ENCODE measurements at regions not wholly inside any gene's neighbourhood (a gene's known extent, or its start where the extent isn't known, plus 50 kb on each side); places are given as distances from the start of the nearest gene placed in this dataset.
"Not testable (repeated sequence)": the region's sequence is repeated elsewhere in the genome, so short reads cannot be mapped to it uniquely, and the experiment has no call there.

DNA sequence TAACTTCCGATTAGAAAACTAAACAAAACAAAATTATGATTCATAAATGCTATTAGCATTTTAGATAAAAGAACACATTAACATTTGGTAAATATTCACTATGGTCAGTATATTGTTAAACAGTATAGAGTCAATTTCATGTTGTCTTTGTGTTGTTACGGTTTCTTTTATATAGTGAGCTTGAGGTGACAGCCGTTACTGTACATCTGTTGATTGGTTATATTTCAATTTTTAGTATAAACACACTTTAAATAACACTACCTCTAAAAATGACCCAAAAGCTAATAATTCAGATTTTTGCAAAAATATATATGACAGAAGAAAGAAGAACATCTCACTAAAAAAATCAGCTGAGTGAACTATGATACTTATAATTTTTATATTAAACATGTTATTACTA, 249.0 kb upstream of the LUZP2 start:
- no peak for DNase-seq

GRCh38 chr11:24249921-24250320, 246.9 kb upstream of the LUZP2 start:
- no peak for DNase-seq

DNA sequence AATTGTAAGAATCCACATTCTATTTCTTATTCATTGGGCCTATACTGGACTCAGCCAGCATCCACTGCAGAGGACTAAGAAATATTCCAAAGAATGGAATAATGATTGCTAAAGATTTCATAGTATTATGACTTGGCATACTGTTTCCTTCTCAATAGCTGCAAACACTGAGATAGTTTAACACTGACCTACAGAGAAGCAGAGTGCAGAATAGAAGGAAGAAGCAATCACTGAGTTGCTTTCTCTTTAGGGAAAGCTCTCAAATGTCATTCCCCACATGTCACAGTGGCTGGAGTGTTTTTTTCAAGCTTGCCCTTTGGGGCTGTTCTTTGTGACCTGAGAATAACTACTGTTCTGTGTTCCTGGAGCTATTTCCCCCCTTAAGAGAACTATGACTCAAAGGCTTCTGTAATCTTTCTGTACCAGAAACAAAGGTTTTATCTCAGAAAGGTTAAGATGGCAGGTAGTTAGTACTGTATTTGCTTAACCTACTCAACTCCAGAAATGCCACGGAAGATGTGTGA, 243.6 kb upstream of the LUZP2 start:
- peak in 1 of 3 donors; percentile 8 for DNase-seq

- DNase-seq, result no peak
Measured at GRCh38 chr11:24264868-24265267, 232.0 kb upstream of the LUZP2 start.

DNA sequence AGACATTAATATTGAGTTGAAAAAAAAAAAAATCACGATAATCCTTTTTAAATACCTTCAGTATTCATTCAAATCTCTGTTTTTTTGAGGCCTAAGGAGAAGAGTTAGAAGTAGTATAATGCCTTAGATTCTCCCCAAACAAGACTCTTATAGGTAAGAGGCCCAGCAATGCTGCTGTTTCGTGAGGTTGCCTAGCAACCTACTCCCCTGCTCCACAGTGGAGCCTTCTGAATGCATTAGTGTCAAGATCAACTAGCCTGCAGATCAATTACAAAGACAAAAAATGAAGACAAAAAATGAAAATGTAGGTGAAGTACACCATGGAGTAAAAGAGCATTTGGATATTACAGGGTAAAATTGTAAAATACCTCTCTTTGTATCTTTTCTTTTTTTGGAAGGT, 229.8 kb upstream of the LUZP2 start:
- no peak for DNase-seq

- no peak for DNase-seq
Measured at GRCh38 chr11:24271798-24272197, 225.1 kb upstream of the LUZP2 start.

DNA sequence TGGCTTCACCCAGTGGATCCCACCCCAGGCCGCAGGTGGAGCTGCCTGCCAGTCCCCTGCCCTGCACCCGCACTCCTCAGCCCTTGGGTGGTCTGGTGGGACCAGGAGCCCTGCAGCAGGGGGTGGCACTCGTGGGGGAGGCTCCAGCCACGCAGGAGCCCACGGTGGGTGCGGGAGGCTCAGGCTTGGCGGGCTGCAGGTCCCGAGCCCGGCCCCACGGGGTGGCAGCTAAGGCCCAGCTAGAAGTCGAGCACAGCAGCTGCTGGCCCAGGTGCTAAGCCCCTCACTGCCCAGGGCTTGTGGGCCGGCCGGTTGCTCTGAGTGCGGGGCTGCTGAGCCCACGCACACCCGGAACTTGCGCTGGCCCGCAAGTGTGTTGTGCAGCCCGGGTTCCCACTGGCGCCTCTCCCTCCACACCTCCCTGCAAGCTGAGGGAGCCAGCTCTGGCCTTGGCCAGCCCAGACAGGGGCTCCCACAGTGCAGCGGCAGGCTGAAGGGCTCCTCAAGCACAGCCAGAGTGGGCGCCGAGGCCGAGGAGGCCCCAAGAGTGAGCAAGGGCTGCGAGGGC, 222.6 kb upstream of the LUZP2 start:
- not testable (repeated sequence) for DNase-seq

DNA sequence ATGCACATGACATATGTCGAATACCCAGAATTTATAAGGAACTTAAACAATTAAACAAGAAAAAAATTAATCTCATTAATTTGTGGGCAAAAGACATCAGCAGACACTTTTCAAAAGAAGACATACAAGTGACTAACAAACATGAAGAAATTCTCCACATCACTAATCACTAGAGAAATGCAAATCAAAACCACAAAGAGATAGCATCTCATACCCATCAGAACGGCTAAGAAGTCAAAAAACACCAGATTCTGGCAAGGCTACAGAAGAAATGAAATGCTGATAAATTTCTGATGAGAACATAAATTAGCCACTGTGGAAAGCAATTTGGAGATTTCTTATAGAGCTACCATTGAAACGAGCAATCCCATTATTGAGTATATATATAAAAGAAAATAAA, 210.6 kb upstream of the LUZP2 start:
- no peak for DNase-seq

GRCh38 chr11:24289301-24289700, 207.6 kb upstream of the LUZP2 start:
- no peak for DNase-seq

DNA sequence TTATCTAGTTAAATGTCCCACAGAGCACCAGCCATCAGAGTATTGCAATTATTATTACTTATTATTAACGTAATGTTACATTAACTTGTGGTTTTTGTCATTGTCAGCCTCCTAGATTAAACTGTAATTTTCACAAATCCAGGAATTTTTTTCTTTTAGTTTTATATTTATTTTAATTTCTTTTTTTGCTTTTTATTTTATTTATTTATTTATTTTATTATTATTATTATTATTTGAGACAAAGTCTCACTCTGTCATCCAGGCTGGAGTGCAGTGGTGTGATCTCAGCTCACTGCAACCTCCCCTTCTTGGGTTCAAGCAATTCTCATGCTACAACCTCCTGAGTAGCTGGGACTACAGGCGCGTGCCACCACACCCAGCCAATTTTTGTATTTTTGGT, 202.9 kb upstream of the LUZP2 start:
- DNase-seq, result no peak

- DNase-seq, result no peak
Measured at GRCh38 chr11:24295360-24295759, 201.5 kb upstream of the LUZP2 start.

DNA sequence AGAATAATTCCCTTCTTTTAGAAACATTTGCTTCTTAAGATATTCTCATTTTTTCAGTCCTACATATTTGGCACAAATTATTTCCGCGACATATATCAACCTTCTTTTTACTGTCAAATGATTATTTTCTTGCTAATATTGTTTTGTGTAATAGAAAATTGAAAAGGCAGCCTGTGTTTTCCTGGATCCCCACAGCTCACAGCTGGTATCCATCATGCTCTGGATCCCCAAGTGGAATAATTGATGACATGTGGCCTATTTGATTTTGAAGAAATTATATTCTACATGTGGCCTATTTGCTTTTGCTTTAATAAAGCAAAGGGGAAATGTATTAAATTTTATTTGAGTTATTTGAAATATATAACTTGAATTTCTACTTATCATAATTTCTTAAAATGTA, 199.4 kb upstream of the LUZP2 start:
- DNase-seq, result peak; percentile 43 to 75 (median 61)

GRCh38 chr11:24298146-24298545, 198.7 kb upstream of the LUZP2 start:
- peak in 2 of 3 donors; percentile 6 to 10 for DNase-seq

GRCh38 chr11:24311974-24312373, 184.9 kb upstream of the LUZP2 start:
- DNase-seq, result no peak

DNA sequence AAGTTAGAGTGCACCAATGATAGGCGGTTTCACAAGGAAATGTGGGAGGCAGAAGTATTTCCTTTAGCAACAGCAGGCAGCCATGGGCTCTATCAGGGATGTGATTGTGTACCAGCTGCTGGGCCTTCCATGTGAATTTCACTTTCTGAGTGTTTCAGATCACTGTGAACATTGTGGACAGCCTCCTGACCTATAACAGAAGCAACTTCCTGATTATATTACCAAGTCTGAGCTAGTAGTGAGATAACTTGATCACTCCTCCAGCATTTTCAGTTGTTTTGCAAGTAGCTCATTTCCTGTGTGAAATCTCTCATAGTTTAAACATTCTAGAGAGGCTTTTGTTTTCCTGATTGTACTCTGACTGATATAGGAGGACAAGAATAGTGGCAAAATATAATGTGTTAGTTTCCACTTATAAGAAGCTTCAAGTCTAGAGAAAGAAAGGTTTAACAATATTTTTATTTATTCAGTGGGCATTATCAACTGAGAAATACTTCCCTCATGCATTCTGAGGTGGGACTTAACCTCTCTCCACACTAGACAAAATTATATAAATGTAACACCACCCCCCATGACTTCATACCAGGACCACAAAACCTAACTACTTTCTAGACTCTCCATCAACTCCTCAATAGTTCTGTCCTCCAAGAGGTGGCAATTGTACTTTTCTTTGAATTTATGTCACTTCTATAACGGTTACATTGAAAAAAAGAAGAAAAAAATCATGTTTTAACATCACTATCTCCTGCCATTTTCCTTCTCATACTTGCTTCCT, 184.2 kb upstream of the LUZP2 start:
- no peak for DNase-seq

DNA sequence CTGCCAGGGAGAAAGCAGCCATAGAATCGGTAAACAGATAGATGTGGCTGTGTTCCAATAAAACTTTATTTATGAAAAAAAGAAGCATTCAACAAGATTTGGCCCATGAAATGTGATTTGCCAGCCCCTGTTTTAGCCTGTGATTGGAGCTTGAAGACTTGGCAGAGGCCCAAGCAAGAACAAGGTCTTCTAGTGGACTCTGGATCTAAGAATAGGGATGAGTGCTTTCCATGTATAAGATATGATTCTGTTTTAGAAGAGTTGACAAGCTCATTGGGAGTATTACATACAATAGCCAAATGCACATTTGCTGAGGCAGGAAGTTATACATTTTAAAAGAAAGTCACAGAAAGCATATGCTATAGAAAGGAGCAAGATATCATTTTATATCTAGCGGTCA, 175.6 kb upstream of the LUZP2 start:
- no peak for DNase-seq

GRCh38 chr11:24324211-24324610, 172.6 kb upstream of the LUZP2 start:
- DNase-seq, result no peak

- DNase-seq, result no peak
Measured at GRCh38 chr11:24344222-24344621, 152.6 kb upstream of the LUZP2 start.

- DNase-seq, result peak in 1 of 3 donors; percentile 17
Measured at GRCh38 chr11:24348908-24349307, 147.9 kb upstream of the LUZP2 start.

DNA sequence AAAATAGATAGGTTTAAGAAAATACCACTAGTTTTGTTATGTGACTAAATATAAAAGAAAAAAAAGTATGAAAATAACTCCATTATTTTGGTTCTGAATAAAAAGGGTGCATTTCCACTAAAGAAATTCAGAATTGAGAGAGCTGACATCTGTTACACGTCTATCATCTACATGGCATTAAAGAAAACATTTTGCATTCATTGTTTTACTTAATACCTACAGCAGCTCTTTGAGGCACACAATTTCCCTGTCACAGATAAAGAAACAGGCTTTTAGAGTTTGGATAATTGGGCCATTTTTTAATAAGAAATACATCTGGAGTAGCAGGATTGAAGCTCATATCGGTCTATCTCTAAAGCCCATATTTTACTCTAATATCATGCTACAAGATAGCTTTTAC, 145.7 kb upstream of the LUZP2 start:
- DNase-seq, result no peak

DNA sequence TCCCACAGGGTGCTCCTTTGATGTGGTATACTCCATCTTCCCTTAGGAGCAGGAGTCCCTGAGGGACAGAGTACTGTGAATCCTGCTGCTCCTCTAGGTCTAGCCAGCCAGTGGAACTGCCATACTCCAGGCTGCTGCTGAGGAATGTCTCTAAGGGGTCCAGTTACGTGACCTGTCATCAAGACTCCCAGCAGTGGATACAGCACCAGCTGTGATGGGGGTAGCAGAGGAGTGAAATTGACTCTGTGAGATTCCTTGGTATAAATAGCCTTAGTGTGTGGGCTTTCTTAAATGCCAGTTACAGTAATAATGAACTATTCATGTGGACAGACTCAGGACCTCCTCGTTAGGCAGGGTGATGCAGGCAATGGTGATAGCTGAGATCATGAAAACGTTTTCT, 140.4 kb upstream of the LUZP2 start:
- peak; percentile 18 to 63 (median 34) for DNase-seq

GRCh38 chr11:24357620-24358410, 139.0 kb upstream of the LUZP2 start:
- DNase-seq, result no peak

- DNase-seq, result no peak
Measured at GRCh38 chr11:24372491-24372890, 124.4 kb upstream of the LUZP2 start.
